Thyroid gland (tissue), 4 donors: ENCODE measurements at regions not wholly inside any gene's neighbourhood (a gene's known extent, or its start where the extent isn't known, plus 50 kb on each side); places are given as distances from the start of the nearest gene placed in this dataset.
"Not testable (repeated sequence)": the region's sequence is repeated elsewhere in the genome, so short reads cannot be mapped to it uniquely, and the experiment has no call there.

ENCODE experiments used
- CTCF ChIP-seq, 6 experiments: fragments of 200-600 bp in 3 of 6; fragments of 450-650 bp in 3 of 6; sonication (generic) in 3 of 6; IDR thresholded peaks; one replicate each; pipeline ENCODE4 v1.5.1; 2016 to 2019; ENCODE audit warnings: antibody characterized with exemption in 6 of 6, mild to moderate bottlenecking in 2 of 6, inconsistent platforms in 1 of 6, moderate library complexity in 1 of 6
- POLR2A ChIP-seq, 2 donors: fragments of 450-650 bp; IDR thresholded peaks; one replicate each; pipeline ENCODE4 v1.6.1; 2017; ENCODE audit warnings: antibody characterized with exemption in 2 of 2, mild to moderate bottlenecking in 2 of 2, moderate library complexity in 1 of 2

- not testable (repeated sequence) for TF ChIP-seq CTCF, POLR2A (IDR thresholded peaks at IDR 0.05)
Observed at GRCh38 chr11:67849766-67850165, 154.1 kb downstream of the UNC93B1 start.
